ENCODE measurements at regions not wholly inside any gene's neighbourhood (a gene's known extent, or its start where the extent isn't known, plus 50 kb on each side); places are given as distances from the start of the nearest gene placed in this dataset.

GRCh38 chr3:145889730-145890129 is 271.3 kb downstream of the PLOD2 start (continued):
- no peak for TF ChIP-seq POLR2AphosphoS5 (IDR thresholded peaks at IDR 0.05; ENCODE audit: low read depth)
- TF ChIP-seq CTCF (conservative IDR thresholded peaks at IDR 0.05; ENCODE audit: low read depth in 2 of 2): no peak
- no peak for TF ChIP-seq ETS1 (IDR thresholded peaks at IDR 0.05)

GRCh38 chr3:145892869-145893268 is 268.1 kb downstream of the PLOD2 start:
- Mint-ChIP-seq H3K27ac (no peak overlapping the region), H3K4me1 (peaks cover 6% of the 10 kb centered on the region; the same call in 2 of the 3 replicates), H3K4me3 (no peak overlapping the region), H3K27me3 (ENCODE audit: insufficient read depth, low read depth, poor library complexity) (peaks cover 4% of the 10 kb centered on the region), H3K9me3 (no peaks in the 10 kb centered on the region), H3K36me3 (ENCODE audit: low read depth) (no peaks in the 10 kb centered on the region)
- H3K79me2 ChIP-seq (replicated peaks; ENCODE audit: insufficient read depth): no peaks in the 10 kb centered on the region
- 0 out of 2 replicates have a peak overlapping the region, but pooled peaks have one; percentile 8 for H3K4me2 ChIP-seq
- peak overlapping the region; percentile 54; the same call in 1 of the 2 replicates for H2AFZ ChIP-seq
- no peak for DNase-seq (ENCODE audit: low spot score)
- H3K36me3 ChIP-seq (ENCODE audit: insufficient read depth): no peaks in the 10 kb centered on the region
- H3K4me3 ChIP-seq: no peak overlapping the region
- peaks cover 3% of the 10 kb centered on the region; the same call in 1 of the 2 replicates for H3K4me1 ChIP-seq (ENCODE audit: insufficient read depth)
- no peak overlapping the region for H3K27ac ChIP-seq (ENCODE audit: low read depth)
- H3K9me2 ChIP-seq (ENCODE audit: insufficient read depth): no peaks in the 10 kb centered on the region
- no peaks in the 10 kb centered on the region for H3K27me3 ChIP-seq (ENCODE audit: insufficient read depth)
- no peaks in the 10 kb centered on the region for H3F3A ChIP-seq (replicated peaks; ENCODE audit: low read depth)
- no peaks in the 10 kb centered on the region for H4K20me1 ChIP-seq (replicated peaks; ENCODE audit: insufficient read depth)
- no peak for ATAC-seq
- TF ChIP-seq EZH2 (IDR thresholded peaks at IDR 0.05; ENCODE audit: low read depth, unreplicated experiment) (no peak), ZNF462 (CRISPR knock-in tag; IDR thresholded peaks at IDR 0.05) (no peak), ZNF114 (CRISPR knock-in tag; IDR thresholded peaks at IDR 0.05) (no peak), JUNB (IDR thresholded peaks at IDR 0.05; ENCODE audit: unreplicated experiment) (no peak), REST (IDR thresholded peaks at IDR 0.05; ENCODE audit: unreplicated experiment) (no peak), ETS1 (IDR thresholded peaks at IDR 0.05) (no peak), ZNF331 (CRISPR knock-in tag; IDR thresholded peaks at IDR 0.05; ENCODE audit: low read depth) (no peak), POLR2AphosphoS5 (IDR thresholded peaks at IDR 0.05; ENCODE audit: low read depth) (no peak)
